NCI-H2107 (cell line): ENCODE measurements at regions not wholly inside any gene's neighbourhood (a gene's known extent, or its start where the extent isn't known, plus 50 kb on each side); places are given as distances from the start of the nearest gene placed in this dataset.
"Not testable (repeated sequence)": the region's sequence is repeated elsewhere in the genome, so short reads cannot be mapped to it uniquely, and the experiment has no call there.

Experiments used
- DNase-seq: peaks from one replicate; lab custom pipeline; 2025; lab: John Stamatoyannopoulos, UW

GRCh38 chr5:82754759-82755158 is 322.4 kb downstream of the TMEM167A start:
- no peak for DNase-seq

DNA sequence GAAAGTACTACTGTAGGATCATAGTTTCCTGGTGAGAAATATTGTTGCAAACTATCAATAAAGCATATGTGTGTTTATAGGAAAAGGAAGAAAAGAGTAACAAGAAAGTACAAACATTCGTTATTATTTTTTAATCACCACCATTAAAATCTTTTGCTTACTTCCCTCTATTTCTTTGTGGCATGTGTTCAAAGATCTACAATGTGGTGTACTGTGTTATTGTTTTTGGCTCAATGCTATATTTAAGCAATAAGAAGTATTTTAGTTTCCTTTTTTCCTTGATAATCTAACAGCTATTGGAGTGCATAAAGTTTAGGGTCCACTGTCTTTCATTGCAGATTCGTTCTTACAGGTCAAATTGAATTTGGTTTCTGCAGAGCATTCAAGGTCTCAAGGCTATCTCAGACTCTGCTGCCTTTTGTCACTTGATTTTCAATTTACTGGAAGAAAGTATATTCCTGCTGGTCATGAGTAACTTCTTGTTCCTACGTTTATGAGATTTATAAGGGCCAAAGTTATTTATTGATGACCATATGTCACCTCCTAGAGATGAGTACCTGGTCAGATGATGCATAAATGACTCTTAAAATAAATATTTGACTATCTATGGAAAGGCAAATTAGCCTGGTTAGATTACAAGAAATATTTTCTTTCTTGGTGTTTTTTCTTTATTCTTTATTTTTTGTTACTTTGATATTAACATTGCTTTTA is 323.0 kb downstream of the TMEM167A start:
- no peak for DNase-seq

GRCh38 chr5:82753374-82753773 is 323.8 kb downstream of the TMEM167A start:
- DNase-seq, result no peak

GRCh38 chr5:82749461-82749820 is 327.8 kb downstream of the TMEM167A start:
- no peak for DNase-seq

DNA sequence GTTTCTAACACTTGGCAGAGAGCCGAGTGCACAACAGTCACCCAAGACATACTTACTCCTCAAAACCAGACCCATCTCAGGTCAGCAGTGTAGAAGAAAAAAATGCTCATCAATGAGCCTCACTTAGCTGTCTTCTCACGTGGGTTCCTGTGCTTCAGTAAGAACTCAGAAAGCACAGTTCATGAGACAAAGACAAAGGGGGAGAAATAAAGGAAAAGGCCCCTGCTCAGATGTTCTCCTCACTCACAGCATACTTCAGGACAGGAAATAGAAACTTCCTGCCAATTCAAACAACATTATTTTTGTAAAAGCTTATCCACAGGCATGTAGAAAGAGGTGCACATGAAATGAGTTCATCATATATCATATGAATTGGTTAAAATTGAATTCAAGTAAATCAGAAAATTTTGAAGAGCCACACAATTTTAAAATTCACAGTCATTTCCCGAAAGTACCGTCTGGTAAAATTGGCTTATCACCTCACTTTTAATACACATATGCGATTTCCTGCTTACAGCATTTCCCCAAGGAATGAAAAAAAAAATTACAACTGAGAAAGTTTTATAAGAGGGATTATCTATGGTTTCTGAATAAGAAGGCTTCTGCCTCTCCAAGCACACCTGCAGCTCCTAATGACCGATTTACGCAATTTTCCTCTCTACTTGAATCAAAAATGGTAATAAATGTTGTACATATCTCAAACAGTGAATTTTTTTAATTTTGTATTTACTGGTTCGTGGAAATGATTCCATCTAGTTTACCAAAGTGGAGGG is 328.3 kb downstream of the TMEM167A start:
- DNase-seq, result no peak

DNA sequence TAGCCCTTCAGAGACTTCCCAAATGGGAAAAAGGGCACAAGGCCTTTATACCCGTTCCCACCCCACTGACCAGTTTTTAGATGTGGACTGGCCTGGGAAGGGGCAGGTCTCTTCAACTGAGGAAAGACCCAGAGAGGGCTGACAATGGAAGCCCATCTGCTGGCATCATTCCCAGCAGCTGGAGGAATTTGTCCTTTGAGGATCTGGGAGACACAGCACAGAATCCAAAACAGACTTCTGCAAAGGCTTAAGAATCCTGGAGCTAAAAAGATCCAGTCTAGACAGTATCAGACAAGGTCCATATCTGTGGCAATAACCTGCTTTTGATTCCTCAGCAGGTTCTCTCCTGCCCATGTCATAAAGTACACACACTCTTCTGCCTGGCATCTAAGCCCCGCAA is 329.2 kb downstream of the TMEM167A start:
- DNase-seq, result no peak

DNA sequence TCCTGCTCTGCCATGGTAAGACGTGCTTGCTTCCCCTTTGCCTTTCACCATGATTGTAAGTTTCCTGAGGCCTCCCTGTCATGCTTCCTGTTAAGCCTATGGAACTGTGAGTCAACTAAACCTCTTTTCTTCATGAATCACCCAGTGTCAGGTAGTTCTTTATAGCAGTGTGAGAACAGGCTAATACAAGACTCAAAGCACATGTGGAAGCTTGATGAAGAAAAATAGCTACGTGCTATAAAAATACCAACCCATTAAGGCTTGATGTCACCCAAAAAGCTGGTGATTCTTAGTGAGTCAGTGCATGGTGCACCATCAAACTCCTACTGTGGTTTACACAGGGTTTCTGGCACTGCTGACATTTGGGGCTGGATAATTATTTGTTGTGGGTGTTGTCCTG is 332.2 kb downstream of the TMEM167A start:
- no peak for DNase-seq

DNA sequence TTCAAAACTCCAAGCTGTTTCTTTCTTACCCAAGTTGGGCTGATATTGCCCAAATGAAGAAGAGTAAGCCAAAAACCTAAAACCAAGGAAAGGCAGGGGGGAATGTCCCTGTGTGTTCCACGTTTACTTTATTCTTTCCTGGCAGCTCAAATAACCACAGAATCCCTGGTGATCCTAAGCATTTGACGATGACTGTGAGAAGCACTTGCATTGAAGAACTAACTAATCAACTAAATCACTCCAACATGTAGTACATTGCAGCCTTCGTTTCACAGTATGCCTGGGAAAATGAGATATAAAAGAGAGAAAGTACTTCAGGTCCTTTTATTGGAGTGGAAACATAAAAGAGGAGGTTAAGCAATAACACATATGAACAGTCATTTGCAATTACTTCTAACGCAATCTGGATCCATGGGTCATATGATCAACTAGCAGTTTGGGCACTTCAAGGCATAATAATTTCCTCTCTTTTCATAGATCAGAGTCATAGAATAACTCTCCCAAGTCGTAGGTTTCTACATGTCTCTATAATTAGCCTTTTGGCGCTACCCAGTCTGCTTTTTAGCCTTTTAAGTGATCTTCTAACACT is 338.4 kb downstream of the TMEM167A start:
- no peak for DNase-seq

GRCh38 chr5:82735160-82735789 is 341.9 kb downstream of the TMEM167A start:
- DNase-seq, result no peak

DNA sequence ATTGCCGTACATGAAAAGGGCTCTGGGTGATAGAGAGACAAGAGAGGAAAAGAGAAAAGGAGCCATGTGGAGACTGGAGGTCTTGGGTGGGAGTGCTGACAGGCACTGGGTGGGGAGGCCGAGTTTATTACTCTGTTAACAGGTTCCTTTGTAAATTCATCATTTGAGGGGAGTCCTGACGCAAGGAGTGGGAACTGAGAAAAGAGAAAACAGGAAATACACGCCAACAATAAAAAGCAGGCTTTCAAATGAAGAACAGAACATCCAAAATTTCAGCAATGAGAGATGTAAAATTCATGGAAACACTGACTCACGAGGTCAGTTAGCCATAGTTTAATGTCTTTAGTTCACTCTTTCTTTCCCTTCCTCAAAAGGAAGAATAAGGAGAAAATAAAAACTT is 342.8 kb downstream of the TMEM167A start:
- DNase-seq, result no peak

- DNase-seq, result no peak
Observed at GRCh38 chr5:82730913-82731312, 346.3 kb downstream of the TMEM167A start.

GRCh38 chr5:82728926-82729702 is 348.1 kb downstream of the TMEM167A start:
- DNase-seq, result no peak

DNA sequence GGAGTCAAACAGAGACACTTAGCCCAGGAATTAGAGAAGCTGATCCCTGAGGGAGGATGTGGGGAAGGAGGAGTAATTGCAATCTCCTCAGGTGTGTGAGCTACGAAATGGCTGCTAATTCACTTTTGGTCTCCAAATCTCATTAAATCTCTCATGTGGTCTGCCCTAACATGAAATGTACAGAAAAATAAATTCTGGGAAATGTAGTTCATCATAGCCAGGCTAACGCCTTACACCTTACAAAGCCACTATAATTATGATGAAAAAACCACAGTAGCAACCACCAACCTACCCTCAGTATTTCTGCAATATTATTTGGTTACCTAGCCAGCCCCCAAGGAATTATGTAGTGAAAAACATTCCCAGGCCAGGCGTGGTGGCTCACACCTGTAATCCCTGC is 354.0 kb downstream of the TMEM167A start:
- no peak for DNase-seq

GRCh38 chr5:82721087-82721410 is 356.1 kb downstream of the TMEM167A start:
- no peak for DNase-seq

- DNase-seq, result no peak
Observed at GRCh38 chr5:82720213-82721086, 356.7 kb downstream of the TMEM167A start.

GRCh38 chr5:82719368-82719767 is 357.8 kb downstream of the TMEM167A start:
- DNase-seq, result no peak

DNA sequence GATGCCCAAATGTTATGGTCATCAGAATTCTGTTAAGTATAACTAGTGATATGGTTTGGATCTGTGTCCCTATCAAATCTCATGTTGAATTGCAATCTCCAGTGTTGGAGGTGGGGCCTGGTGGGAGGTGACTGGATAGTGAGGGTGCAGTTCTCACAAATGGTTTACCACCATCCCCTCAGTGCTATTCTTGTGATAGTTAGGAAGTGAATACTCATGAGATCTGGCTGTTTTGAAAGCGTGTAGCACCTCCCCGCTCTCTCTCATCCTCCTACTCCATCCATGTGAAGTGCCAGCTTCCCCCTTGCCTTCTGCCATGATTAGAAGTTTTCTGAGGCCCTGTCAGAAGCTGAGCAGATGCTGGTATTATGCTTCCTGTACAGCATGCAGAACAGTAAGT is 359.5 kb downstream of the TMEM167A start:
- DNase-seq, result no peak

GRCh38 chr5:82714732-82715131 is 362.5 kb downstream of the TMEM167A start:
- not testable (repeated sequence) for DNase-seq

- DNase-seq, result no peak
Observed at GRCh38 chr5:82713811-82714210, 363.4 kb downstream of the TMEM167A start.

DNA sequence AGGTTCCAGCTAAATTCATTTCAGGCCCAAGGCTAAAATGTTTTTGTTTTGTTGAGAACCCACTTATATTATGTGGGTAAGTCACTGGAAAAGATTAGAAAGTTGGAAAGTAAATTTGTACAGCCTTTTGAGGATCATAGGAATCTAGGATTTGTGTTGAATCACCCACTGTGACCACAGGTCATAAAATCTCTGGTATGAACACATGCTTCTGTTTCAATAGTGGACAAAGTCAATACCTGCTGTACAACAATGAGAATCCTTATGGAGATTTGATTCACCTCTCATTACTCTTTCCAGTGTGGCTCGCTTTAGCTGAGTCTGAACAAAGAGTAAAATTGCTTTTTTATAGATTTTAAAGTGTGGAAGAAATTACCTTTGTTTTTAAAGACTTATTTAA is 369.5 kb downstream of the TMEM167A start:
- no peak for DNase-seq

DNA sequence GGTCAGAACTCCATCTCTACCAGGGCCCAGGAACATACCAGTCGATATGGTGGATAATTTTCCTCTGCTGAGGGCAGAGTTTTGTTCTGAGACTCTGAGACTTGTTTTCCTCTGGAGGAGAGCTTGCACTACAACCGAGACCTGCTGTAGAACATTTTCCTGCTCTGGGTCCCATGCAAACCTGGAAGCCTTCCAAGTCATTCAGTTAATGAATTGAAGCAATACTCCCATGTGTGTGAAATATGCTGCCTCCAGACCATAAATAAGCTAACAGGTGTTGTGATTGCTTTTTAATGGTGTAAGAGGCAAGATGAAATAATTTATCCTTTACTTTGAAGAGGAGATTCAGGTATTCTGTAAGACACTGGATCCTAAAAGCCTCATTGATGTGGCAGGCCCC is 372.8 kb downstream of the TMEM167A start:
- DNase-seq, result no peak
